ENCODE measurements at regions not wholly inside any gene's neighbourhood (a gene's known extent, or its start where the extent isn't known, plus 50 kb on each side); places are given as distances from the start of the nearest gene placed in this dataset.
A peak's percentile ranks its signal among the peaks of the same experiment; 100 is the strongest.
"Not testable (repeated sequence)": the region's sequence is repeated elsewhere in the genome, so short reads cannot be mapped to it uniquely, and the experiment has no call there.

GRCh38 chr17:31654936-31655335, 204.1 kb downstream of the COPRS start:
- Mint-ChIP-seq H3K27ac (ENCODE audit: low read depth) (peak overlapping the region; percentile 92), H3K4me3 (no peak overlapping the region), H3K36me3 (ENCODE audit: insufficient read depth) (no peaks in the 10 kb centered on the region), H3K9me3 (no peaks in the 10 kb centered on the region), H3K27me3 (peaks cover 14% of the 10 kb centered on the region), H3K4me1 (peaks cover 7% of the 10 kb centered on the region)
- ATAC-seq (replicated peaks; ENCODE audit: extremely low read depth, poor library complexity, severe bottlenecking) = peak; percentile 99
- DNase-seq (ENCODE audit: low spot score in 2 of 2) = peak in 1 of 2 donors; percentile 60

GRCh38 chr17:31653691-31654090, 205.4 kb downstream of the COPRS start:
- no peak overlapping the region for H3K4me3 Mint-ChIP-seq
- peaks cover 7% of the 10 kb centered on the region for H3K4me1 Mint-ChIP-seq
- ATAC-seq (replicated peaks; ENCODE audit: extremely low read depth, poor library complexity, severe bottlenecking) (no peak), DNase-seq (ENCODE audit: low spot score in 2 of 2) (no peak)
- H3K36me3 Mint-ChIP-seq (ENCODE audit: insufficient read depth) = no peaks in the 10 kb centered on the region
- no peak overlapping the region for H3K27ac Mint-ChIP-seq (ENCODE audit: low read depth)
- no peaks in the 10 kb centered on the region for H3K9me3 Mint-ChIP-seq
- H3K27me3 Mint-ChIP-seq = peaks cover 10% of the 10 kb centered on the region

- Mint-ChIP-seq H3K36me3 (ENCODE audit: insufficient read depth) (no peaks in the 10 kb centered on the region), H3K27ac (ENCODE audit: low read depth) (no peak overlapping the region), H3K27me3 (no peaks in the 10 kb centered on the region), H3K9me3 (no peaks in the 10 kb centered on the region), H3K4me1 (peaks cover 7% of the 10 kb centered on the region), H3K4me3 (no peak overlapping the region)
- DNase-seq (ENCODE audit: low spot score in 2 of 2) (no peak), ATAC-seq (replicated peaks; ENCODE audit: extremely low read depth, poor library complexity, severe bottlenecking) (no peak)
Observed at GRCh38 chr17:31650756-31651520, 208.1 kb downstream of the COPRS start.

- Mint-ChIP-seq H3K27ac (ENCODE audit: low read depth) (no peak overlapping the region), H3K9me3 (no peaks in the 10 kb centered on the region), H3K4me3 (no peak overlapping the region), H3K27me3 (peaks cover 7% of the 10 kb centered on the region), H3K36me3 (ENCODE audit: insufficient read depth) (no peaks in the 10 kb centered on the region), H3K4me1 (no peaks in the 10 kb centered on the region)
- ATAC-seq (replicated peaks; ENCODE audit: extremely low read depth, poor library complexity, severe bottlenecking) (no peak), DNase-seq (ENCODE audit: low spot score in 2 of 2) (no peak)
Observed at GRCh38 chr17:31649302-31649701, 209.7 kb downstream of the COPRS start.

GRCh38 chr17:31647661-31648060, 211.4 kb downstream of the COPRS start:
- no peak overlapping the region for H3K27ac Mint-ChIP-seq (ENCODE audit: low read depth)
- H3K4me1 Mint-ChIP-seq = no peaks in the 10 kb centered on the region
- ATAC-seq (replicated peaks; ENCODE audit: extremely low read depth, poor library complexity, severe bottlenecking) (no peak), DNase-seq (ENCODE audit: low spot score in 2 of 2) (no peak)
- no peaks in the 10 kb centered on the region for H3K9me3 Mint-ChIP-seq
- H3K27me3 Mint-ChIP-seq = peaks cover 22% of the 10 kb centered on the region
- H3K36me3 Mint-ChIP-seq (ENCODE audit: insufficient read depth) = no peaks in the 10 kb centered on the region
- no peak overlapping the region for H3K4me3 Mint-ChIP-seq

- no peak overlapping the region for H3K4me3 Mint-ChIP-seq
- H3K4me1 Mint-ChIP-seq = no peaks in the 10 kb centered on the region
- no peaks in the 10 kb centered on the region for H3K9me3 Mint-ChIP-seq
- peaks cover 31% of the 10 kb centered on the region for H3K27me3 Mint-ChIP-seq
- no peak overlapping the region for H3K27ac Mint-ChIP-seq (ENCODE audit: low read depth)
- no peaks in the 10 kb centered on the region for H3K36me3 Mint-ChIP-seq (ENCODE audit: insufficient read depth)
- no peak for DNase-seq (ENCODE audit: low spot score in 2 of 2)
- ATAC-seq (replicated peaks; ENCODE audit: extremely low read depth, poor library complexity, severe bottlenecking) = no peak
Observed at GRCh38 chr17:31646642-31647041, 212.4 kb downstream of the COPRS start.

- H3K27me3 Mint-ChIP-seq = peaks cover 35% of the 10 kb centered on the region
- DNase-seq (ENCODE audit: low spot score in 2 of 2) (no peak), ATAC-seq (replicated peaks; ENCODE audit: extremely low read depth, poor library complexity, severe bottlenecking) (no peak)
- H3K36me3 Mint-ChIP-seq (ENCODE audit: insufficient read depth) = no peaks in the 10 kb centered on the region
- H3K4me1 Mint-ChIP-seq = no peaks in the 10 kb centered on the region
- no peaks in the 10 kb centered on the region for H3K9me3 Mint-ChIP-seq
- no peak overlapping the region for H3K27ac Mint-ChIP-seq (ENCODE audit: low read depth)
- no peak overlapping the region for H3K4me3 Mint-ChIP-seq
Observed at GRCh38 chr17:31645351-31645750, 213.7 kb downstream of the COPRS start.

GRCh38 chr17:31631766-31632165, 227.3 kb downstream of the COPRS start:
- Mint-ChIP-seq H3K36me3 (ENCODE audit: insufficient read depth) (no peaks in the 10 kb centered on the region), H3K4me3 (no peak overlapping the region), H3K27me3 (peaks cover 84% of the 10 kb centered on the region), H3K27ac (ENCODE audit: low read depth) (no peak overlapping the region), H3K9me3 (no peaks in the 10 kb centered on the region), H3K4me1 (no peaks in the 10 kb centered on the region)
- DNase-seq (ENCODE audit: low spot score in 2 of 2) = no peak
- no peak for ATAC-seq (replicated peaks; ENCODE audit: extremely low read depth, poor library complexity, severe bottlenecking)

- not testable (repeated sequence) for H3K4me1 Mint-ChIP-seq; H3K4me3 Mint-ChIP-seq; H3K27ac Mint-ChIP-seq (ENCODE audit: low read depth); DNase-seq (ENCODE audit: low spot score in 2 of 2); H3K36me3 Mint-ChIP-seq (ENCODE audit: insufficient read depth); H3K9me3 Mint-ChIP-seq; ATAC-seq (replicated peaks; ENCODE audit: extremely low read depth, poor library complexity, severe bottlenecking)
- peaks cover 91% of the 10 kb centered on the region for H3K27me3 Mint-ChIP-seq
Observed at GRCh38 chr17:31630866-31631265, 228.2 kb downstream of the COPRS start.

GRCh38 chr17:31629696-31630470, 229.2 kb downstream of the COPRS start:
- peaks cover 82% of the 10 kb centered on the region for H3K27me3 Mint-ChIP-seq
- no peak overlapping the region for H3K4me3 Mint-ChIP-seq
- no peak overlapping the region for H3K27ac Mint-ChIP-seq (ENCODE audit: low read depth)
- H3K9me3 Mint-ChIP-seq = no peaks in the 10 kb centered on the region
- no peaks in the 10 kb centered on the region for H3K4me1 Mint-ChIP-seq
- ATAC-seq (replicated peaks; ENCODE audit: extremely low read depth, poor library complexity, severe bottlenecking) (no peak), DNase-seq (ENCODE audit: low spot score in 2 of 2) (no peak)
- no peaks in the 10 kb centered on the region for H3K36me3 Mint-ChIP-seq (ENCODE audit: insufficient read depth)

- ATAC-seq (replicated peaks; ENCODE audit: extremely low read depth, poor library complexity, severe bottlenecking) = no peak
- peaks cover 7% of the 10 kb centered on the region for H3K9me3 Mint-ChIP-seq
- peaks cover 79% of the 10 kb centered on the region for H3K27me3 Mint-ChIP-seq
Observed at GRCh38 chr17:31627960-31628359, 231.1 kb downstream of the COPRS start.

GRCh38 chr17:31623990-31624389, 232.5 kb downstream of the RAB11FIP4 start:
- Mint-ChIP-seq H3K27ac (ENCODE audit: low read depth) (no peak overlapping the region), H3K4me1 (no peaks in the 10 kb centered on the region), H3K27me3 (peaks cover 71% of the 10 kb centered on the region), H3K36me3 (ENCODE audit: insufficient read depth) (no peaks in the 10 kb centered on the region), H3K4me3 (no peak overlapping the region), H3K9me3 (peaks cover 7% of the 10 kb centered on the region)
- ATAC-seq (replicated peaks; ENCODE audit: extremely low read depth, poor library complexity, severe bottlenecking) (no peak), DNase-seq (ENCODE audit: low spot score in 2 of 2) (no peak)

More at GRCh38 chr17:31627960-31628359, 231.1 kb downstream of the COPRS start:
- DNase-seq (ENCODE audit: low spot score in 2 of 2) = no peak
- Mint-ChIP-seq H3K4me1 (no peaks in the 10 kb centered on the region), H3K27ac (ENCODE audit: low read depth) (no peak overlapping the region), H3K36me3 (ENCODE audit: insufficient read depth) (no peaks in the 10 kb centered on the region), H3K4me3 (no peak overlapping the region)

- H3K4me1 Mint-ChIP-seq = no peaks in the 10 kb centered on the region
- no peak overlapping the region for H3K27ac Mint-ChIP-seq (ENCODE audit: low read depth)
- ATAC-seq (replicated peaks; ENCODE audit: extremely low read depth, poor library complexity, severe bottlenecking) (no peak), DNase-seq (ENCODE audit: low spot score in 2 of 2) (no peak)
- H3K27me3 Mint-ChIP-seq = peaks cover 56% of the 10 kb centered on the region
- H3K4me3 Mint-ChIP-seq = no peak overlapping the region
- no peaks in the 10 kb centered on the region for H3K36me3 Mint-ChIP-seq (ENCODE audit: insufficient read depth)
- peaks cover 7% of the 10 kb centered on the region for H3K9me3 Mint-ChIP-seq
Observed at GRCh38 chr17:31622500-31622899, 231.0 kb downstream of the RAB11FIP4 start.
